Left cardiac atrium (tissue), 4 donors: ENCODE measurements at regions not wholly inside any gene's neighbourhood (a gene's known extent, or its start where the extent isn't known, plus 50 kb on each side); places are given as distances from the start of the nearest gene placed in this dataset.
"Not testable (repeated sequence)": the region's sequence is repeated elsewhere in the genome, so short reads cannot be mapped to it uniquely, and the experiment has no call there.

Experiments used
- ATAC-seq, 2 donors: fragments of 200-7000 bp; cut with Tn5 transposase; one replicate each; pipeline ENCODE4 v1.9.1; 2020; ENCODE audit warnings: mild to moderate bottlenecking in 2 of 2, moderate library complexity in 2 of 2
- DNase-seq: peaks from one replicate; pipeline ENCODE4 v3.0.0-alpha.2; 2020
- intact Hi-C, 2 donors: fragments of 100-400 bp; cut with DNase I; formaldehyde crosslinking; loops; one replicate each; pipeline versions ENCODE4 v1.14.1 to v1.15.1; 2022 to 2023
- donor health status: DM: no; HTN: yes; CAD: no.
- donor health status: DM: no; HTN: yes; CAD: no; lungs with severe emphysema.
- donor health status: DM: yes; HTN: yes; CAD: no.
- donor health status: Dilated cardiomyopathy.

DNA sequence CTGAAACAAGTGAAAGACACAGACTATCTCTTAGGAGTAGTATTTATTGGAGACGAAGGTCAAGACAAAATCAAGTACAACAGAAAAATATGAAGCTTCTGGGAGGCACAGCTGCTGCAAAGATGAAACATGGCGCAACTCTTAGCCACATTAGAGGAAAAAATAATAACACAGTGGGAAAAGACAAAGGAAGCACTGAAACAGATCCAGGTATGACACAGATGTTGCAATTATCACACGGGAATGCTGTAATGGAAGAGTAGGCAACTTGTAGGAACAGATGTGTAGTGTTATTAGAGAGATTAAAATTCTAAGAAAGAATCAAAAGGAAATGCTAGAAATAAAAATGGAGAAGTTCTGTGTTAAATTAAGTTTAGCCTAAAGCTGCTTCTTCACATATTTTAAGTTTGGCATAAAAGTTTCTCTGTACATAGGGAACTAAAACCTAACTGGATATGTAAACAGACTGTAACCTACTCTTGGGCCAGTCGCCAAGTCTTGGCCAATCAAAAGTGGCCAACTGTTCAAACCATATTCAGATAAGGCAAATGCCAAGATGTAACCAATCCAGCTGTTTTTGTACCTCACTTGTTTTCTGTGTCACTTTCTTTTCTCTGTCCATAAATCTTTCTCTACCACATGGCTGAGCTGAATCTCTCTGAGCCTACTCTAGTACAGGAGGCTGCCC lies 1132.0 kb upstream of the LRRTM3 start:
- intact Hi-C loops = no loop called here
- DNase-seq = no peak
- no peak for ATAC-seq

DNA sequence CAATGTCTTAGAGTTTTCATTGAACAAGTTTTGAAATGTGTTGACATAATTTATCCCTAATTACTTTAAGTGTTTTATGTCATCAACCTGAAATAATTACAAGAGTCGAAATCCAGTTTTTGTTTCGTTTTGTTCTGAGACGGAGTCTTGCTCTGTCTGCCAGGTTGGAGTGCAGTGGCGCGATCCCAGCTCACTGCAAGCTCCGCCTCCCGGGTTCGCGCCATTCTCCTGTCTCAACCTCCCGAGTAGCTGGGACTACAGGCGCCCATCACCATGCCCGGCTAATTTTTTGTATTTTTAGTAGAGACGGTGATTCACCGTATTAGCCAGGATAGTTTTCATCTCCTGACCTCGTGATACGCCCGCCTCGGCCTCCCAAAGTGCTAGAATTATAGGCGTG lies 1131.0 kb upstream of the LRRTM3 start:
- intact Hi-C loops, ATAC-seq, DNase-seq: not testable (repeated sequence)

GRCh38 chr10:65796472-65796871 lies 1129.4 kb upstream of the LRRTM3 start:
- ATAC-seq (no peak), DNase-seq (no peak)
- intact Hi-C loops = no loop called here

GRCh38 chr10:65798133-65798532 lies 1127.7 kb upstream of the LRRTM3 start:
- intact Hi-C loops = no loop called here
- no peak for ATAC-seq
- DNase-seq = no peak

- DNase-seq (no peak), ATAC-seq (no peak)
- intact Hi-C loops = no loop called here
Observed at GRCh38 chr10:65802391-65802790, 1123.4 kb upstream of the LRRTM3 start.

- DNase-seq = no peak
- no peak for ATAC-seq
- intact Hi-C loops = no loop called here
Observed at GRCh38 chr10:65805511-65805910, 1120.3 kb upstream of the LRRTM3 start.

- ATAC-seq (no peak), DNase-seq (no peak)
- intact Hi-C loops = no loop called here
Observed at GRCh38 chr10:65805993-65806392, 1119.8 kb upstream of the LRRTM3 start.

DNA sequence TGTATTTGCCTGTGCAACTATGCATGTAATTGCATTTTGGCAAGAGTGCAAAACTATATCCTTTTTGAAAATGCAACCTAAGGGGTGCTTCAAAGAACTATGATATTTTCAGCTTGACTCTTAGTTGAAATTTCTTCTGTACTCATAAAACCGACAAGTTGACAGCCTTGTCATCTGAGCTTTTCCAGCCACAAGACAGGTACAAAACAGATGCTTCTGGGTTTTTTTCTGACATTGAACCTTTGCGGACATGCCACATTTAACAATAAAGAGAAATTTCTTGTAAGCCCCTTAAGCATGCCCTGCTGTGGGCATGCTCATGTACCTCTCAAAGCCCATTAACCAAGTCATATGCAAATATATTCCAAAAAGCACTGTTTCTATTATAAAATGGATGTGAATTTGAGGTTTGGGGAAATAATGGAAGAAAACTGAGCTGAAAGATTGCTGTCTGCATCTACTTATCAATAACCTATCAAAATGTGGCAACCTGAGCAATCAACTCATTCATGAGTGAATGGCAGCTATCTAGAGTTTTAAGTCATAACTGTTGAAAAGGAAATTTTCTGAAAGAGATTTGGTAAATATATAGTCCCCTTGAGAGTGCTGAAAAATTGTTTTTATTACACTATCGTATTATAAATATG lies 1117.0 kb upstream of the LRRTM3 start:
- intact Hi-C loops = no loop called here
- ATAC-seq = no peak
- DNase-seq = no peak

- DNase-seq (no peak), ATAC-seq (no peak)
- intact Hi-C loops = no loop called here
Observed at GRCh38 chr10:65811931-65812525, 1113.8 kb upstream of the LRRTM3 start.

GRCh38 chr10:65816536-65816935 lies 1109.3 kb upstream of the LRRTM3 start:
- no peak for ATAC-seq
- no peak for DNase-seq
- intact Hi-C loops = no loop called here

- intact Hi-C loops = no loop called here
- DNase-seq (no peak), ATAC-seq (no peak)
Observed at GRCh38 chr10:65818990-65819389, 1106.8 kb upstream of the LRRTM3 start.

- DNase-seq = no peak
- ATAC-seq = no peak
- intact Hi-C loops = no loop called here
Observed at GRCh38 chr10:65827359-65827758, 1098.5 kb upstream of the LRRTM3 start.

DNA sequence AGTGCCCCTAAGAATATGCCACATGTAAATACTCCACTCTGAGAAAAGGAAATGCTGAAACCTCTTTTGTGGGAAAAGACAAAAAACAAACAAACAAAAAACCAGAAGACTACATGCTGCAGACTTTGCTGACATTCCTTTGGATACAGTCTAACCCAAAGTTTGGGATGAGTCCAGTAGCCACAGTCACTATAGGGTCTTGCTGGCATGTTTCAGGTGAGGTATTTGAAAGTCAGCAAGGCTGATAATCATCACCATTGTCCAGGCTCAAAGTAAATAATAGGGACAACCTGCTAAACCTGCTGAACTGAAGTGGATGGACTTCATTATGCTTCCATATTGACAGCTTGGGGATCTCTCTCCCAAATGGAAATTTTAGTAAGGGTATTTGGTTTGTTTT lies 1087.0 kb upstream of the LRRTM3 start:
- intact Hi-C loops = no loop called here
- ATAC-seq = no peak
- DNase-seq = no peak

DNA sequence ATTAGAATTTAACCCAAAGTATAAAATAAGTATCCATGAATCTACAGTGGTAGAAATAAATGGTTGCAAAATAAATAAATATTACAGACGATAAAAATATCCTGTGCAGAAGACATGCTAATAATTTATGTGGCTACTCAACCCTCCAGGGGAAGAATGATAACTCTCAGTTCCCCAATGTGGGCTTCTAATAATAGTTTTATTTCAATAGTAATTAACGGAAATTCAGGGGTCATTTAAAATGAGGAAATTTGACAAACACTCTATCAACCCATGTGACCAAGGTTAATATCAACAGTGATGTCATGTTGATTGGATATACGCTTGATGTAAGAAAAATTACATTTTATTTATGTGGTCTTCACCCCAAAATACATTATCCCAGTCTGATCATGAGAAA lies 1082.6 kb upstream of the LRRTM3 start:
- intact Hi-C loops = no loop called here
- ATAC-seq = no peak
- DNase-seq = no peak

GRCh38 chr10:65845916-65846315 lies 1079.9 kb upstream of the LRRTM3 start:
- ATAC-seq (no peak), DNase-seq (no peak)
- intact Hi-C loops = no loop called here

DNA sequence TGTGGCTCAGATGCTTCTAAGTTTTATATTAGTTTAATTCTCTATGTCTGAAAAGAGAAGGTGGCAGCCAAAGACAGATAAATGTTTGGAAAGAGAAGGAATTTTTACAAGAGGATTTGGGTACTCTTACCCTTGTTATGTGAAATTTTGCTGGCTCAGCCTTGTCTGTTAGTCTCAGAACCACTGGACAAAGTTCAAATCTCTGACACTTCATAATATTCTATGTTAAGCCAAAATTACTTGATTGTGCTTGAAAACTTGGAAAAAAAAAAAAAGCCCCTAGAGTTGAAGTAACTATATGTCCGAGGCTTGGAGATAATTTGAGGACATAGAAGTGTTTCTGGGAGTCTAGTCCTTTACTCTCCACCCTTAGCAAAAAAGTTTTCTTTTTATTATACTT lies 1079.3 kb upstream of the LRRTM3 start:
- no peak for DNase-seq
- intact Hi-C loops = no loop called here

GRCh38 chr10:65846949-65847348 lies 1078.9 kb upstream of the LRRTM3 start:
- DNase-seq = no peak
- intact Hi-C loops = no loop called here
- no peak for ATAC-seq

More for the DNA sequence above, 1079.3 kb upstream of the LRRTM3 start:
- ATAC-seq = no peak

DNA sequence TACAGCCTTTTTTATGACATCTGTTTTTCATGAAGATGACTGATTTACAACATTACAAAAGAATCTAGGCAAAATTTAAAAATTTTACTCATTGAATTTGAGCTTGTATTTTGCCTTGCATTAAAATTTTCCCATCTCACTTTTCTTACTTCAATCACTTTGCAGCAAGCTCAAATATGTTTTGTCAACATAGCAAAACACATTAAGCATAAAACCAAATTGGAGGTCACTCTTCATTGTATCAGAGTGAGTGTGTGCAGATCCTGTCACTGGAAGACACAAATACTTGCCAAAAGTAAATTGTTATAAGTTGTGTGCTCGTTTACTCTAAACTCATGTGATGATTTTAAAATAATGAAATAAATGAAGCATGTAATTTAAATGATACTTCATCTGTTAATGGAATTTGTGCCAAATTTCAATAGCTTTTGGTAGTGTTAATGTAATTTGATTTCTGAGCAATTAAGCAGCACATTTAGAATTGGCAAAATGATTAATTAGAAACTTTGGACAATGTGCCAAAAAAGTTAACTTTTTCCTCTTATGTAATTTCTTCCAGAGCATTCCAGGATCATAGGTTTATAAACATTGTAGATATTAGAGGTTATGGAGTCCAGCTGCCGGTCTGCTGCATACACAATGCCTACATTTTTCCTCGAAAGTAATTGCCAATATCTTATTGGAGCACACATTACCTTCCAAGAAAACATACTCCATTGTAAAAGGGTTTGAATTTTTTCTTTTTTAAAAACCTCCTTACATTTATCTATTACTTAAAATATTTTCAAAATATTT lies 1078.2 kb upstream of the LRRTM3 start:
- intact Hi-C loops = no loop called here
- ATAC-seq (no peak), DNase-seq (no peak)

- intact Hi-C loops = no loop called here
- ATAC-seq (no peak), DNase-seq (no peak)
Observed at GRCh38 chr10:65858841-65859240, 1067.0 kb upstream of the LRRTM3 start.

GRCh38 chr10:65861249-65861648 lies 1064.6 kb upstream of the LRRTM3 start:
- DNase-seq = no peak
- intact Hi-C loops = no loop called here
- ATAC-seq = no peak
